ENCODE measurements at regions not wholly inside any gene's neighbourhood (a gene's known extent, or its start where the extent isn't known, plus 50 kb on each side); places are given as distances from the start of the nearest gene placed in this dataset.
"Not testable (repeated sequence)": the region's sequence is repeated elsewhere in the genome, so short reads cannot be mapped to it uniquely, and the experiment has no call there.

DNA sequence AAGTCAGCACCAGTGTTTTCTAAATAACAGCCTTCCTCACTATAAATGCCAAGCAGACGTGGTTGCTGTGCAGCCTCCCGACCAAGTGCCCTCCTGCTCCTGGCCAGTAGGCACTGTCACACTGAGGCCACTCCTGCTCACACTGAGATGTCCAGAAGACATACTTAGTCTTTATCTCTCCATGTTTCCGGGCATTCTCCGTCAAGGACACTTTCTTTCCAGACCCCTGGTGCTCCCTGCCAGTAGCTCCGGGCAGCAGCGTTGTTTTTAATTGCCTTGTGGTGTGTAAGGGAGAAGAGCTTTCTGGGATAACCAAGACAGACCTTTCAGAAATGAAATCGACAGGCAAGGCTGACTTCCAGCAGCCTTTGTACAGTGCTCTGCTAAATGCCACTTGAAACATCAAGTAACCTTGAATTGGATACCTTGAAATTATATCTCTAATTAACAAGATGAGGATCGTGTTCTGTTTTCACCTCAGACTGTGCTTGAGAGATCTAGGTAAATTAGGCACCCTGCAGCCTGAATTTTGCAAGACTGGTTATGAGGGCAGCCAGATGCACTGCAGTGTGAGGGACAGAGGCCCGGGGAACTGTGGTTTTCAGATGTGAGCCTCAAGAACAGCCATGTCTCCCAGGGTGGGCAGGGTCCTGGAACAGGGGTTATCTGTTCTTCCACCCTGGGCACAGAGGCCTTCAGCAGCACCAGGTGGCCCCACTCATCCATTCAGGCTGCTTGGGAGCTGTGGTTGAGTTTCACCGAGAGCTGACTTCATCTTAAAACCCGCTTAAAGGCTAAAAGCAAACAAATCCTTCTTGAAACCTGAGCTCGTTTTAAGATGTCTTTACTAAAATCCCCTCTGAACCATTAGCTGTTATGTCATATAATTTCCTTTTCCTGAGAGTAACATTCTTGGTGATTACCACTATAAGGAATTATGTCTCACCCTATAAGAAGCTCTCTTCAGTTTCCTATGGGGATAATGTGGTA is 105.5 kb upstream of the IL12A start:
- H3K27ac ChIP-seq = no peak overlapping the region
- TF ChIP-seq EZH2 (IDR thresholded peaks at IDR 0.05) (no peak), EZH2phosphoT487 (IDR thresholded peaks at IDR 0.05) (no peak)
- TF ChIP-seq, protein P1, sequence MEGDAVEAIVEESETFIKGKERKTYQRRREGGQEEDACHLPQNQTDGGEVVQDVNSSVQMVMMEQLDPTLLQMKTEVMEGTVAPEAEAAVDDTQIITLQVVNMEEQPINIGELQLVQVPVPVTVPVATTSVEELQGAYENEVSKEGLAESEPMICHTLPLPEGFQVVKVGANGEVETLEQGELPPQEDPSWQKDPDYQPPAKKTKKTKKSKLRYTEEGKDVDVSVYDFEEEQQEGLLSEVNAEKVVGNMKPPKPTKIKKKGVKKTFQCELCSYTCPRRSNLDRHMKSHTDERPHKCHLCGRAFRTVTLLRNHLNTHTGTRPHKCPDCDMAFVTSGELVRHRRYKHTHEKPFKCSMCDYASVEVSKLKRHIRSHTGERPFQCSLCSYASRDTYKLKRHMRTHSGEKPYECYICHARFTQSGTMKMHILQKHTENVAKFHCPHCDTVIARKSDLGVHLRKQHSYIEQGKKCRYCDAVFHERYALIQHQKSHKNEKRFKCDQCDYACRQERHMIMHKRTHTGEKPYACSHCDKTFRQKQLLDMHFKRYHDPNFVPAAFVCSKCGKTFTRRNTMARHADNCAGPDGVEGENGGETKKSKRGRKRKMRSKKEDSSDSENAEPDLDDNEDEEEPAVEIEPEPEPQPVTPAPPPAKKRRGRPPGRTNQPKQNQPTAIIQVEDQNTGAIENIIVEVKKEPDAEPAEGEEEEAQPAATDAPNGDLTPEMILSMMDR (IDR thresholded peaks at IDR 0.05) = no peak
- H3K27me3 ChIP-seq = no peaks in the 10 kb centered on the region
- H3K9ac ChIP-seq = no peak overlapping the region
- H3F3A ChIP-seq (ENCODE audit: low read depth) = no peaks in the 10 kb centered on the region
- peaks cover 15% of the 10 kb centered on the region for H3K36me3 Mint-ChIP-seq
- peaks cover 3% of the 10 kb centered on the region for H3K79me2 ChIP-seq (ENCODE audit: low read depth)
- peaks cover 25% of the 10 kb centered on the region for H3K4me1 ChIP-seq
- peaks cover 29% of the 10 kb centered on the region for H4K20me1 ChIP-seq (ENCODE audit: low read depth)
- no peaks in the 10 kb centered on the region for H3K27me3 Mint-ChIP-seq (ENCODE audit: insufficient read depth, low read depth)
- no peaks in the 10 kb centered on the region for H3K9me3 ChIP-seq (ENCODE audit: low read depth)
- DNase-seq (ENCODE audit: low spot score) = peak; percentile 34
- H3K4me3 ChIP-seq = no peak overlapping the region
- H3K9me3 Mint-ChIP-seq = no peaks in the 10 kb centered on the region
- H3K4me1 Mint-ChIP-seq = peaks cover 26% of the 10 kb centered on the region
- H3K36me3 ChIP-seq = no peaks in the 10 kb centered on the region
- H3K4me2 ChIP-seq = peak overlapping the region; percentile 3
- H3K4me3 Mint-ChIP-seq = no peak overlapping the region
- no peak overlapping the region for H2AFZ ChIP-seq (replicated peaks)
- H3K27ac Mint-ChIP-seq = peak overlapping the region; percentile 52

DNA sequence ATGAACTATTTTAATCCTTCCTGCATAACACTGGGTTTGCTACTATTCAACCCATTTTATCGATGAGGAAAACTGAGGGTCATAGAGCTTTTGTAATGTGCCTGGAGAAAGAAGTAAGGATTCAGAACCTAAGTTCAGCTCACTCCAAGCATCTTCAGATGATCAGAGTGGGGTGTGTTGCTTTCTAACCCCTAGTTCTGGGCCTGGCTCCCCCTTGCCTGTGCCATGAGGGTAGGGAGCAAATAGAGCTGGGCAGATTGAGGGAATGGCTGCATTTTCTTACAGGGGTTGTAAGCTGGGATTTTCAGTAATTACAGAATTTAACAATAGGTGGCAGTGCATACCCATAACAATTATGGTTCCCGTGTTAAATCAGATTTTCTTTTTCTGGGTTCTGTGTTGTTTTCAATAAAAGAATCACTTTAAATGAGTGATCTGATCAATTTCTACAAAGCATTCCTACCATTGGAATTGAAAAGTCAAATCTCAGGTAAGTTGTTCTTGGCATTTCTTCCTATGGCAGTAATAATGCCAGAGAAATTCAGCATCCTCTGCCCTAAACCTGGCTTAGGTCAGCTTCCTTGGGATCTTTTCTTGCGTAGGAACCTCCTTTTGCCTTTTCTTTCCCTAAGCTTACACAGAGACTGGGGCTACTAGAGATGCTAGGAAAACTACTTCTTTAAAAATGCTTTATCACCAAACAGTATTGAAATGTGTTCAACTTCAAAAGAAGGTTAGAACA is 103.8 kb upstream of the IL12A start:
- H3K27me3 ChIP-seq = no peaks in the 10 kb centered on the region
- no peak for TF ChIP-seq EZH2phosphoT487 (IDR thresholded peaks at IDR 0.05)
- TF ChIP-seq, protein P1 (IDR thresholded peaks at IDR 0.05) = peak; percentile 62
- no peak overlapping the region for H3K4me3 ChIP-seq
- Mint-ChIP-seq H3K27me3 (ENCODE audit: insufficient read depth, low read depth) (no peaks in the 10 kb centered on the region), H3K4me1 (peaks cover 26% of the 10 kb centered on the region), H3K27ac (no peak overlapping the region), H3K4me3 (no peak overlapping the region), H3K9me3 (no peaks in the 10 kb centered on the region), H3K36me3 (peaks cover 18% of the 10 kb centered on the region)
- H3K36me3 ChIP-seq = no peaks in the 10 kb centered on the region
- H4K20me1 ChIP-seq (ENCODE audit: low read depth) = peaks cover 29% of the 10 kb centered on the region
- peak; percentile 46 for DNase-seq (ENCODE audit: low spot score)
- no peaks in the 10 kb centered on the region for H3F3A ChIP-seq (ENCODE audit: low read depth)
- no peak overlapping the region for H3K9ac ChIP-seq
- H2AFZ ChIP-seq (replicated peaks) = no peak overlapping the region
- H3K79me2 ChIP-seq (ENCODE audit: low read depth) = peaks cover 3% of the 10 kb centered on the region
- H3K27ac ChIP-seq = no peak overlapping the region
- H3K9me3 ChIP-seq (ENCODE audit: low read depth) = no peaks in the 10 kb centered on the region
- no peak overlapping the region for H3K4me2 ChIP-seq
- H3K4me1 ChIP-seq = peaks cover 25% of the 10 kb centered on the region

DNA sequence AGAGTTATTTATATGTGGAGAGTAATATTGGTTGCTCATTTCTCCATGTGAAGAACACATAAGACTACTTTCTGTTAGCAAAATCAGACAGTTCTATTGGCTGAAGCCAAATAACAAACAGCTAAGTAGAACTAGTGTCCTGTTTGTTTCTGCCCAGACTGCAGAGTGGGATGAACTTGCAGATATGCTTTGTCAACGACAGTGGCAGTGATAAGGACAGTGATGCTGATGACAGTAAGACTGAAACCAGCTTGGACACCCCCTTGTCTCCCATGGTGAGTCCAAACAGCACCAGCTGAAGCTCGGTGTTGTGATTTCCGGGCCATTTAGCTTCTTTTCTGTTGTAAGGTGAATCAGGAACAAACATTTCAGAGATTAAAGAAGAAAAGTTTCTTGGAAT is 102.6 kb upstream of the IL12A start:
- H2AFZ ChIP-seq (replicated peaks) = no peak overlapping the region
- TF ChIP-seq EZH2 (IDR thresholded peaks at IDR 0.05) = no peak
- no peak for TF ChIP-seq EZH2phosphoT487 (IDR thresholded peaks at IDR 0.05)
- TF ChIP-seq, protein P1 (IDR thresholded peaks at IDR 0.05) = no peak
- no peaks in the 10 kb centered on the region for H3F3A ChIP-seq (ENCODE audit: low read depth)
- H3K36me3 ChIP-seq = no peaks in the 10 kb centered on the region
- no peak overlapping the region for H3K27ac ChIP-seq
- no peaks in the 10 kb centered on the region for H3K9me3 ChIP-seq (ENCODE audit: low read depth)
- no peak overlapping the region for H3K4me3 ChIP-seq
- H3K36me3 Mint-ChIP-seq = peaks cover 16% of the 10 kb centered on the region
- no peak overlapping the region for H3K4me2 ChIP-seq
- no peak overlapping the region for H3K4me3 Mint-ChIP-seq
- H3K9ac ChIP-seq = no peak overlapping the region
- no peak for DNase-seq (ENCODE audit: low spot score)
- H4K20me1 ChIP-seq (ENCODE audit: low read depth) = peaks cover 29% of the 10 kb centered on the region
- no peaks in the 10 kb centered on the region for H3K9me3 Mint-ChIP-seq
- H3K4me1 Mint-ChIP-seq = peaks cover 26% of the 10 kb centered on the region
- H3K27me3 Mint-ChIP-seq (ENCODE audit: insufficient read depth, low read depth) = no peaks in the 10 kb centered on the region
- H3K79me2 ChIP-seq (ENCODE audit: low read depth) = peaks cover 3% of the 10 kb centered on the region
- H3K27ac Mint-ChIP-seq = no peak overlapping the region
- H3K27me3 ChIP-seq = no peaks in the 10 kb centered on the region
- H3K4me1 ChIP-seq = peaks cover 25% of the 10 kb centered on the region

DNA sequence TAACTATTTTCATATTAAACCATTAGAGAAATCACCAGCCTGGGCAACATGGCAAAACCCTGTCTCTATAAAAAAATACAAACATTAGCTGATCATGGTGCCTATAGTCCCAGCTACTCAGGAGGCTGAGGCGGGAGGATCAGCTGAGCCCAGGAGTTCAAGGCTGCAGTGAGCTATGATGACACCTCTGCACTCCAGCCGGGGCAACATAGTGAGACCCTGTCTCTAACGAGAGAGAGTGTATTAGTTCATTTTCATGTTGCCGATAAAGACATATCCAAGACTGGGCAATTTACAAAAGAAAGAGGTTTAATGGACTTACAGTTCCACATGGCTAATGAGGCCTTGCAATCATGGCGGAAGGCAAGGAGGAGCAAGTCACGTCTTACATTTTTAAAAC is 102.1 kb upstream of the IL12A start:
- not testable (repeated sequence) for H3K27ac ChIP-seq; H3K9ac ChIP-seq; H3K36me3 ChIP-seq; DNase-seq (ENCODE audit: low spot score); H3K4me3 Mint-ChIP-seq; H3K9me3 ChIP-seq (ENCODE audit: low read depth); H3K9me3 Mint-ChIP-seq; H2AFZ ChIP-seq (replicated peaks); H3K79me2 ChIP-seq (ENCODE audit: low read depth); H3F3A ChIP-seq (ENCODE audit: low read depth); H3K27ac Mint-ChIP-seq; H3K27me3 Mint-ChIP-seq (ENCODE audit: insufficient read depth, low read depth); H3K4me3 ChIP-seq; H3K27me3 ChIP-seq; H3K4me2 ChIP-seq
- H3K36me3 Mint-ChIP-seq = peaks cover 16% of the 10 kb centered on the region
- Histone ChIP-seq H4K20me1 (ENCODE audit: low read depth) (peaks cover 28% of the 10 kb centered on the region), H3K4me1 (peaks cover 25% of the 10 kb centered on the region)
- peaks cover 26% of the 10 kb centered on the region for H3K4me1 Mint-ChIP-seq
